HG03520 (cell line): ENCODE measurements at regions not wholly inside any gene's neighbourhood (a gene's known extent, or its start where the extent isn't known, plus 50 kb on each side); places are given as distances from the start of the nearest gene placed in this dataset.

Experiments
- ATAC-seq: cut with Tn5 transposase; IDR thresholded peaks from one replicate; pipeline ENCODE4 v1.9.1; 2021; ENCODE audit warnings: mild to moderate bottlenecking, moderate library complexity; ENCODE audit not compliant: unreplicated experiment

DNA sequence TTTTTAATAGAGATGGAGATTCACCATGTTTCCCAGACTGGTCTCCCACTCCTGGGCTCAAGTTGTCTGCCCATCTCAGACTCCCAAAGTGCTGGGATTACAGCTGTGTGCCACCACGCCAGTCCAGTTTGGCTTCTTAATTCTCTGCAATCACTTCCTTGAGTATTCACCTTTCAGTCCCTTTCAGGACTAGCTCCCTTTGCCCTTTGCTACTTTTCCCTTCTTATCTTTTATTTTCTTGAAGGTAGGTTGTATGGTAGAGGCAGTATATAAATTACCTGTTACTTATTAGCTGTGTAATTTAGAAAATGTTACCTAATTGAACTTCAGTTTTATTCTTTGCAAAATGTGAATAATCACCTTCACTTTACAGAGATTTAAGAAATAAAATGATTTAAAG, 285.8 kb downstream of the FGF9 start:
- ATAC-seq = no peak

- ATAC-seq = no peak
These were observed 287.0 kb downstream of the FGF9 start for GRCh38 chr13:21957833-21958232.

DNA sequence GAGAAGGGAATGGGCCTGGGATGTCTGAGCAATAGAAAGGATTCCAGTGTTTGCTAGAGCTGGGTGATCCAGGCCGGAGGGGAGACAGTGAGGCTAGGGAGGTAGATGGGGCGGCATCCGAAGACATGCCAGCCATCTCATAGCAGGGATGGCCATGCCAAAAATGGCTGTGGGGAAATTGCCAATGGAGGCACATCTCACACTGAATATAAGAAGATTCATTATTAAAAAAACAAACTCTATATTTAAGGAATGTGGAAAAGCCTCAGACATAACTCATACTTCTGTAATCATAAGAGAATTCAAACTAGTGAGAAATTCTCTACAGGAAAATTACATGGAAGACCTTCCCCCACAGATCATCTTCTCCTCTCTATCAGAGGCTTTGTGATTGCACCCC, 289.2 kb downstream of the FGF9 start:
- ATAC-seq = no peak

DNA sequence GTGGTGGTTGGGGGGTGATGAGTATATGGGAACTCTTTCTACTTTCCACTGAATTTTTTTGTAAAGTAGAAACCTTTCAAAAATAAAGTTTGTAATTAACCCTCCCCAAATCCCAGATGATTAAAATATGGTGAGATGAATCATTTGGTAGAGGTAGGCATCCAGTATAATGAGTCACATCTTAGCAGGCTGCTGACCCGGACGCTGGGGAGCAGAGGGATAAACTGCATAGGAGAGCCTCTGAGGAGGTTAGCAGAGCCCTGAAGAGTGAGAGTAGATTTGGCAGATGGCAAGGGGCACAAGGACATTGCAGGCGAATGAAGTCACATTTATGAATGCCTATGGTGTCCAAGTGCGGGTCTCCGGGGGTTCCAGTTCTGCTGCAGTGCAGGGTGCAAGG, 293.8 kb downstream of the FGF9 start:
- no peak for ATAC-seq

DNA sequence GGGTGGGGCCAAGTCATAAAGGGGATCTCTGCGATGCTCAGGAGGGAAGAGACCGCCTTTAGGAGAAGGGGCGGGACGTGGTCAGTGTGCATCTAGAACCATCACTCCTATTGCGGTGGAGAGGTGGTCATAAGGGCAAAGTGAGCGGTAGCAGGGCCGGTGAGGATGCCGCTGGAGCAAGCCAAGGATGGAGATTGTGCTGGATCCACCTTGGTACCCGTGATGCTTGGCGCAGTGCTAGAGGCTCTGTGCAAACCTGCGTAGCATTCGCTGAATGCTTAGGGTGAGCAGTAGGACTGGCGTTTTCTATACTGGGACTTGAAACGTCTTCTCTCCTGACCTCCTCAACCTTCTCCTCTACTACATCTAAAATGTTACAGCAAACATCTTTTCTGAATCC, 294.2 kb downstream of the FGF9 start:
- ATAC-seq = no peak

GRCh38 chr13:21966014-21966413, 295.1 kb downstream of the FGF9 start:
- no peak for ATAC-seq

DNA sequence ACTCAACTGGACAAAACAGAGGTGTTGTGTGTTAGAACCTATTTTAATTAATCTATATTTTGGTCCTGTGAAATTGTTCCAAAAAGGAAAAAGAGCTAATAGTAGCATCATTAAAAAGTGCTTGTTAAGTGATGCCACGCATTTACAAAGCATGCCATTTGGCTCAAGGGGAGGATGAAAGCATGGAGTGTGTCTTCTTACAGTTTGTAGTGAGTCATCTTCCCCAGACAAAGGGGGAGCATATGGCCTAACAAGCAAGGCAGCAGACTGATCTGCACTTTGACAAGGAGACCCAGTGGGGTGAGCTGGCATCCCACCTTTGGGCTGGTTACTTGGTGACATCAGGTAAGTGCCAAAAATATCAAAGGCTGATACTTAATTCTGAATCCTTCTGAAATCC, 297.0 kb downstream of the FGF9 start:
- ATAC-seq = no peak

- no peak for ATAC-seq
These were observed 299.3 kb downstream of the FGF9 start for GRCh38 chr13:21970172-21970571.

GRCh38 chr13:21970918-21971317, 300.0 kb downstream of the FGF9 start:
- no peak for ATAC-seq

GRCh38 chr13:21971662-21972621, 301.1 kb downstream of the FGF9 start:
- ATAC-seq = no peak

- ATAC-seq = no peak
These were observed 302.7 kb downstream of the FGF9 start for GRCh38 chr13:21973437-21974125.

DNA sequence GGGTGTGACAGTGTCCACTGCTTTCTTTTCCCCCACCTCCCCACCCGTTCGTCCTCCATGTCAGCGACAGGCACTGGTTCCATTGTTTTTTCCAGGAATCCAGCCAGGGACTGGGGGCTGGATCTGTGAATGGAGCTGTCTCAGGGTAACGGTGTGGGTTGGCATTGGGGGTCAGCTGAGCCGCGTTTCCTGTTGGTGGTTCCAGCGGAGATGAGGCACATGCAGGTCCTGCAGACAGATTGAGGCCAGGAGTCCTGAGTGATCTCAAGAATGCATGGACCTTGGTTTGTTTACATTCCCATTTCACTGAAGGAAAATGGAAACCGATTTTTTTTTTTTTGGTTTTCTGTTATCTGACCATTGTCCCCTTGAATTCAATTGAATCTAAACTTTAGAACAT, 303.9 kb downstream of the FGF9 start:
- ATAC-seq = no peak

DNA sequence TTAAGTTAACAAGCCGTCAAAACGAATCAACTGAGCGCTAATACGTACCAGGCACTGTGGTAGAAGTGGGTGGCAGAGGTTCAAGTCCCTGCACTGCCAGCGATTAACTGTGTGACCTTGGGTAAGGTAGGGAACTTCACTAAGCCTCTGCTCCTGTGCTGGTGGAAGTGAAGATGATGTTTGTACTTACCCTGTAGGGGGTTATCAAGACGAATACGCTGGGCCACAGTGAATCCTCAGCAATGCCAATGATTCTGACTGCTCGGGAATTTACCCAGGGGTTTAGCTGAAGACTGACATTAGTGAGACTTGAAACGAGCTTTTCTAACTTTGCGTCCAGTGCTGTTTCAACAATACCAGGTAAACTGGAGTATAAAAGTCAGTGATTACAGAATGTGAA, 305.3 kb downstream of the FGF9 start:
- no peak for ATAC-seq

- ATAC-seq = no peak
These were observed 308.4 kb downstream of the FGF9 start for GRCh38 chr13:21979161-21979806.

DNA sequence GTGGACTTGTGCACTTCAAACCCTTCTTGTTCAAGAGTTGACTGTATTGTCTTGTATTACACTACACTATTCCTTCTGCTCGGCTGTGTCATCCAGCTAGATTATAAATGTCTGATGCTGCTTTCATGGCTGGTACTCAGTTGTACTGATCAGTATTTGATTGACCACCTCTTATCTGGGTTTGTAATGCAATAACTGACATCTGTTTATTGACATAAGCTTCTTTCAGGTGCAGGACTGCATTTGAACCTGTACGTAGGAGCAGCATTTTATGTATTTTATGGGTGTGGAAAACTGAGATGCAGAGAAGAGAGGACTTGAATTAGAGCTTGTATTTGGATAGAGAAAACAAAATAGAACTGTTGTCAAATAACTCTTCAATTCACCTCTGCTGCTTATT, 309.2 kb downstream of the FGF9 start:
- ATAC-seq = no peak

DNA sequence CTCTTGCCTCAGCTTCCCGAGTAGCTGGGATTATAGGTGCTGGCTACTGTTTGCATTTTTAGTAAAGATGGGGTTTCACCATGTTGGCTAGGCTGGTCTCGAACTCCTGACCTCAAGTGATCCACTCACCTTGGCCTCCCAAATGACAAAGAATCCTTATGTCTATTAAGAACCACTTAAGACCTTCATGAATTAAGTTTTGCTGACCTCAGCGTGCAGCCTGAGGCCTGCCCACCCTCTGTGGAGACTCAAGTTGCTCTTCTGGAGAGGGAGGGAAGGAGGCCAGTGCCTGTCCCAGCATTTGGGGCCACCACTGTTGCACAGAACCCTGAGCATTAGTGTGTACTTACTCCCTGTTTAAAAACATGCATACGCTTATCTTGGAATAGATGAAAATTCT, 313.3 kb downstream of the FGF9 start:
- ATAC-seq = no peak

GRCh38 chr13:21986602-21987001, 315.7 kb downstream of the FGF9 start:
- no peak for ATAC-seq

DNA sequence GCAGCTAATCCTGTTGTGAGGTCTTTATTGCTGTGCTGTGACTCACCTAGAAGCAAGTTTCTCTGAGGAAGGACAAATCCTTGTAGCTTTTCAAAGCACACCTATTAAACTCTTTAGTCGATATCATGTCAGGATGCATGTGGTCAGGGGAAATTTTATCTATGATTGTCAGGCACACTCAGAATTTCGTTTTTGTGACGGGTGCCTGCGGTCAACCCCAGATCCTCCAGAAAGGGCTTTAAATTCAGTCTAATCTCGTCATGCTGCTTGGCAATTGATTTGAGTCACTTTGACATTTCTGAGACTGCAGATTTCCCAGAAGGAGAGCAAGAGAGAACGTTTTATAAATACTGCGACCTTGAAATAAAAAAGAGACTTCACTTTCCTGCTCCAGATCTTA, 316.9 kb downstream of the FGF9 start:
- ATAC-seq = no peak

GRCh38 chr13:21988624-21989023, 317.8 kb downstream of the FGF9 start:
- ATAC-seq = no peak

DNA sequence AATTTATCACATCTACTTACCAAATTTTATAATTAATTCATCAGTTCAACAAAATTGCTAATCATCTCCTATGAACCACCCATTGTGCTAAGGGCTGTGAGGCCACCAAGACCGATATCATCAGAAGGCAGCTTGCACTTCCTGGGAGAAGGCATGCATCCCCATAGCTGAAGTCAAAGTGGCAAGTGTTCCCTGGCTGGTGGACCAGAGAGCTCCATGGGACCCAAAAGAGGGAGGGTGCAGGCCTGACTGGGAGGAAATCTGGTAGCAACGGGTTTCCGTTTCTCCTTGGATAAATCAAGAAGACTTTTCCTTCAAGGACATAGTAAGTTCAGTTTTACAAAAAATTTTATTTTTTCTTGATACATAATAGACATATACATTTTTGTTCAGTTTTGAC, 325.2 kb downstream of the FGF9 start:
- ATAC-seq = no peak

- ATAC-seq = no peak
These were observed 326.9 kb downstream of the FGF9 start for GRCh38 chr13:21997726-21998125.
